Nephron (organoid): ENCODE measurements at regions not wholly inside any gene's neighbourhood (a gene's known extent, or its start where the extent isn't known, plus 50 kb on each side); places are given as distances from the start of the nearest gene placed in this dataset.
A peak's percentile ranks its signal among the peaks of the same experiment; 100 is the strongest.

Experiments used
- H3K27ac Mint-ChIP-seq, 3 experiments: 2 replicates each; pipeline ENCODE4 v1.8.0; 2020; ENCODE audit warnings: mixed read lengths in 3 of 3, mild to moderate bottlenecking in 2 of 3, moderate library complexity in 1 of 3
- H3K27me3 Mint-ChIP-seq: 2 replicates; pipeline ENCODE4 v1.8.0; 2021; ENCODE audit warnings: low read depth, mild to moderate bottlenecking, moderate library complexity, mixed read lengths
- H3K36me3 Mint-ChIP-seq: 2 replicates; pipeline ENCODE4 v1.8.0; 2020; ENCODE audit warnings: low read depth, mixed read lengths
- H3K4me1 Mint-ChIP-seq: 2 replicates; pipeline ENCODE4 v1.8.0; 2020; ENCODE audit warnings: mixed read lengths
- H3K4me3 Mint-ChIP-seq, 3 experiments: 2 replicates each; pipeline ENCODE4 v1.8.0; 2020; ENCODE audit warnings: mild to moderate bottlenecking in 3 of 3, mixed read lengths in 3 of 3, moderate library complexity in 2 of 3
- H3K9me3 Mint-ChIP-seq: 2 replicates; pipeline ENCODE4 v1.8.0; 2020; ENCODE audit warnings: mixed read lengths
- TF ChIP-seq, protein P1 (sequence below), 3 experiments: fragments of 200-600 bp; sonication (generic); IDR thresholded peaks; one replicate each; pipeline ENCODE4 v1.5.0; 2021; ENCODE audit warnings: antibody characterized with exemption in 3 of 3; ENCODE audit not compliant: unreplicated experiment in 3 of 3

DNA sequence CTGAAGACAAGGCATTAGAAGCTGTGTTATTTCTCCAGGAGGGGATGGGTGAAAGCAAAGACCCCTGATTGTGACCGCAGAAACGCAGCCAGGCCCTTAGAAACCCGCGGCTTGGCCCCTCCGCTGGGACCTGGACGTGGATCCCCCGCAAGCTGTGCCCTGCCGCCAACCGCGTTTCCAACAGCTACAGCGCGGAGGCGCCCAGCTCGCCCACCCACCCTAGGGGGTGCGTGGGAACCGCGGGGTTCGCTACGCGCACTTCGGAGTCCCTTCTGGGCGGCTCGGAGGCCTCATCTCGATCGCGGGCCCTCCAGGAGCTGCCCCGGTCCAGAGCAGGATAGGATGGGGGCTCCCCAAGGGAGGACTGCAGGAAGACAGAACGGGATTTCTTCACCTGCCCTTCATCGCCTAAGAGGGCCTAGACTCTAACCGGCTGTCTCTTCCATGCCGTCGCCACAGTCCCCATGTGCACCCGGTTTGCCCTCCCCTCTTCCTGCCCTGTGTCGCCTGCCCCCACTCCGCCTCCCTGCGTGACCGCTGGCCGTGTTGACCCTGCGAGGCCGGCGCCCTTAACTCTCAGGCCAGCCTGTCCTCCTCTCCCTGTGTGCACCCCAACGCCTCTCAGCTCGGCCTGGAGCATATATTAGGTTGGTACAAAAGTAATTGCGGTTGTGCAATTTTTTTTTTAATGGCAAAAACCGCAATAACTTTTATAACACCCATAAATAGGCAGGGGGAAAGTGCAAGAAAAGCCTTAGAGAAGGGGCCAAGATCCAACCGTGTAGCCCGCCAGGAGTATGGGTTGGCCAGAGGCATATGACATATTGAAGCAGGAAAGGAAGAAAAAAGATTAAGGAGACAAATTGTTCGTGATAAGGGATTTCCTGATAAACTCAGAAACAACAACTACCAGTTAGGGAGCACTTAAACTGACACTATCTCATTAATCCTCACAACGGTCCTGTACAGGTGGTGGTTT lies 68.1 kb upstream of the FREM1 start:
- Mint-ChIP-seq H3K4me3 (no peak overlapping the region), H3K27ac (peak overlapping the region in 1 of 3 experiments; percentile 34), H3K4me1 (peaks cover 22% of the 10 kb centered on the region), H3K36me3 (peaks cover 11% of the 10 kb centered on the region), H3K27me3 (no peaks in the 10 kb centered on the region), H3K9me3 (peaks cover 3% of the 10 kb centered on the region)
- TF ChIP-seq, protein P1, sequence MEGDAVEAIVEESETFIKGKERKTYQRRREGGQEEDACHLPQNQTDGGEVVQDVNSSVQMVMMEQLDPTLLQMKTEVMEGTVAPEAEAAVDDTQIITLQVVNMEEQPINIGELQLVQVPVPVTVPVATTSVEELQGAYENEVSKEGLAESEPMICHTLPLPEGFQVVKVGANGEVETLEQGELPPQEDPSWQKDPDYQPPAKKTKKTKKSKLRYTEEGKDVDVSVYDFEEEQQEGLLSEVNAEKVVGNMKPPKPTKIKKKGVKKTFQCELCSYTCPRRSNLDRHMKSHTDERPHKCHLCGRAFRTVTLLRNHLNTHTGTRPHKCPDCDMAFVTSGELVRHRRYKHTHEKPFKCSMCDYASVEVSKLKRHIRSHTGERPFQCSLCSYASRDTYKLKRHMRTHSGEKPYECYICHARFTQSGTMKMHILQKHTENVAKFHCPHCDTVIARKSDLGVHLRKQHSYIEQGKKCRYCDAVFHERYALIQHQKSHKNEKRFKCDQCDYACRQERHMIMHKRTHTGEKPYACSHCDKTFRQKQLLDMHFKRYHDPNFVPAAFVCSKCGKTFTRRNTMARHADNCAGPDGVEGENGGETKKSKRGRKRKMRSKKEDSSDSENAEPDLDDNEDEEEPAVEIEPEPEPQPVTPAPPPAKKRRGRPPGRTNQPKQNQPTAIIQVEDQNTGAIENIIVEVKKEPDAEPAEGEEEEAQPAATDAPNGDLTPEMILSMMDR (IDR thresholded peaks at IDR 0.05; ENCODE audit: unreplicated experiment in 3 of 3) = no peak

DNA sequence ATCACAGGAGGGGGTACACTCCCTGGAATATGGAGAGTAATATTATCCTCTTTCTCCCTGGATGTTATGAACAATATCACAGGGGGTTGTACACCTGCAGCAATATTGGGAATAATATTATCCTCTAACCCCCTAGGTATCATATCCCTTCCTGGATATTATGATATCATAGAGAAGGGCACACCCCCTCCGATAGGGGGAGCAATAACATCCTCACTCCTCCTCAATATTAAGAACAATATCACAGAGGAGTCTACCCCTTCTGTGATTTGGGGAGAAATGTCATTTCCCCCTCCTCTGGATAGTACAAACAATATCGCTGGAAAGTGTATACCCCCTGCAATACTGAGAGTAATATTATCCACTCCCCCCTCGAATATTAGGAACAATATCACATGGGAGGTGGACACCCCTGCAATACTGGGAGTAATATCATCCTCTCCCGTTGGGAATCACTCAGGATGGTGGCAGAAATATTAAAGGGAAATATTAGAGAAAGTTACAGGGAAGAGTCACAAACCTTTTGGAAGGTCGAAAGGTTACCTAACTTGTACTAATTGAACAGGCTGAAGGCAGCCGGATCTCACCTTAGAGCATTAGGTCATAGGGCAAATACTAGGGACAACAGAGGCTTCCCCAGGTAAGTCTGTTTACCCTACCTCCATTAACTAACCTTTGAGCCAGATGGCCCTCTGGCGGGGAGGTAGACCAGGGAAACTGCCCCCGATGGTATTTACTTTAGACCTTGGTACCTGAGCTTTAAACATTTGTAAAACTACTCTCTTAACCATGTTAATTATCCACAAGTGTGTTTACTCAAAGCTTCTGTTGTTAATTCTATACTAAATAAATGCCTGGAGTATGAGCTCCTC lies 57.5 kb upstream of the FREM1 start:
- H3K4me3 Mint-ChIP-seq = no peak overlapping the region
- H3K4me1 Mint-ChIP-seq = no peaks in the 10 kb centered on the region
- H3K9me3 Mint-ChIP-seq = peaks cover 30% of the 10 kb centered on the region
- TF ChIP-seq, protein P1 (IDR thresholded peaks at IDR 0.05; ENCODE audit: unreplicated experiment in 3 of 3) = no peak
- H3K36me3 Mint-ChIP-seq = peaks cover 22% of the 10 kb centered on the region
- H3K27ac Mint-ChIP-seq = no peak overlapping the region
- no peaks in the 10 kb centered on the region for H3K27me3 Mint-ChIP-seq

DNA sequence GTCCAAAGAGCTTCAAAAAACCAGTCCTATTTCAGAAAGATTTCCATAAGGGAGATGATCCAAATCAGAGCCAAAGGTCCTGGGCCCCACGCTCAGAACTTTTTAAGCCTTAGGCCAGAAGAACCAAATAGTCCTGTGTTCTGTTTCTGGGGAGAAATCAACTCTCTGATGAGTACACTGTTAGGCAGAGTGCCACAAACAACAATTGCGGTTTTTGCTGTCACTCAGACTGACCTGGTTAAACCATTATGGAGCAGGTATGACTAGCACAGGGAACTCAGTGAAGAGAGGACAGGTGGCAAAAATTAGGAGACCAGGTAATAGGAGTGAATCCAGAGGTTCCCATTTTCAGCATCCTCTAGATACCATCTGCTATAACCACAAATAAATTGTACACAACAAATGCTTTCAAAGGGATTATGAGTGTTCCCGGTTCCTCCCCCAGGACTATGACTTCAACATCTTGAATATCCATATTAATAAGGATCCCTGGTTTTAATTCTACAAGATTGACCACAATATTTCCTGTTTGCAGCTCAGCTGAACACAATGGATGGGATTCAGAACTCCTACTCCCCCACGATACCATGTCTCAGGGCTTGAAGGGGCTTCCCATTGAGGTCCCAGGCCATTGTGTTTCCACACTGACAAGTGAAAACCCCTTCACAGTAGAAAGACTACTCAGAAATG lies 52.1 kb upstream of the FREM1 start:
- Mint-ChIP-seq H3K27ac (no peak overlapping the region), H3K4me3 (no peak overlapping the region), H3K9me3 (no peaks in the 10 kb centered on the region), H3K4me1 (peaks cover 4% of the 10 kb centered on the region), H3K27me3 (no peaks in the 10 kb centered on the region), H3K36me3 (no peaks in the 10 kb centered on the region)
- TF ChIP-seq, protein P1 (IDR thresholded peaks at IDR 0.05; ENCODE audit: unreplicated experiment in 3 of 3) = no peak

DNA sequence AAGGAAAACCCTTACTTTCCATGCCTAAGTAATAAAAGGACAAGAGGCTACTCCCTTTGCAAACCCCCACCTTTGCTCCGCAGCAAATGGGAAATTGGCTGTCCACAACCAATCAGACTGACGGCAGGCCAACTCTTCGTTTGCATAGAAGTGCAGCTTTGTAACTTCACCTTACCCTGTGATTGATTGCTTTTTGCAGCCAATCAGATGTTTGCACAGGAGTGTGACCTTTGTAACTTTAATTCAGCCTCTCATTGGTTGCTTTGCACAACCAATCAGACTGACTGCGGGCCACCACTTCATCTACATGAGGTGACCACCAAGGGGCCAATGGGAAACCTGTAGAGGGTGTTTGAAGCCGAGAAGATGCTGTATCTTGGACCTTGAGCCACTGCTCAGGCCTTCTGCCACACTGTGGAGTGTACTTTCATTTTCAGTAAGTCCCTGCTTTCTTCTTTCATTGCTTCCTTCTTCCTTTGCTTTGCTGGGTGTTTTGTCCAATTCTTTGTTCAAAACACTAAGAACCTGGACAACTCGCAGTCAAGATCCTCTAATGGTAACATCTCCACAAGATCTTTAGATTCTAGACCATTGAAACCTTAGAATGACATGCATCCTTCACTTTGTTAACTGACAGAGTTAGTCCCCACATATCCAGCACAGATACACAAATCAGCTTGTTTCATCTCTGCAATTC lies 51.3 kb upstream of the FREM1 start:
- Mint-ChIP-seq H3K4me3 (no peak overlapping the region), H3K36me3 (no peaks in the 10 kb centered on the region), H3K27me3 (no peaks in the 10 kb centered on the region), H3K4me1 (peaks cover 7% of the 10 kb centered on the region), H3K9me3 (no peaks in the 10 kb centered on the region), H3K27ac (peak overlapping the region in 1 of 3 experiments; percentile 7)
- TF ChIP-seq, protein P1 (IDR thresholded peaks at IDR 0.05; ENCODE audit: unreplicated experiment in 3 of 3) = no peak

DNA sequence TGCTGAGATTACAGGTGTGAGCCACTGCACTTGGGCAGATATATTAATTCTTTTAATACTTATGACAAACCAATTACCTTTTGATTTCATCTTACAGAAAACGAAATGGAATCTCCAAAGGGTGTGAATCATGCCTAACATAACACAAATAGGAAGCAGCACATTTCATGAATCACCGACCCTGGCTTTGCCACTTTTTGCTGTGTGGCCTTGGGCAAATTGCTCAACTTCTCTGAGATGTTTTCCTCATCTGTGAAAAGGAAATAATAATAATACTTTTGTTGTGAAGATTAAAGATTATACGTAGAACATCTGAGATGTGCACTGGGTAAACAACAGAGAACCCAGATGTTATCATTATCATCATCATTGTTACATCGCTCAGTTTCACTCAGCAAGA lies 50.7 kb upstream of the FREM1 start:
- Mint-ChIP-seq H3K4me3 (no peak overlapping the region), H3K27ac (no peak overlapping the region), H3K4me1 (peaks cover 14% of the 10 kb centered on the region), H3K36me3 (no peaks in the 10 kb centered on the region), H3K9me3 (peaks cover 3% of the 10 kb centered on the region), H3K27me3 (no peaks in the 10 kb centered on the region)
- TF ChIP-seq, protein P1 (IDR thresholded peaks at IDR 0.05; ENCODE audit: unreplicated experiment in 3 of 3) = no peak
